Astrocyte of the hippocampus (primary cell): ENCODE measurements at regions not wholly inside any gene's neighbourhood (a gene's known extent, or its start where the extent isn't known, plus 50 kb on each side); places are given as distances from the start of the nearest gene placed in this dataset.

Experiments used
- DNase-seq: peaks from one replicate; pipeline ENCODE4 v3.0.0; 2011; ENCODE audit warnings: low read depth, low spot score

DNA sequence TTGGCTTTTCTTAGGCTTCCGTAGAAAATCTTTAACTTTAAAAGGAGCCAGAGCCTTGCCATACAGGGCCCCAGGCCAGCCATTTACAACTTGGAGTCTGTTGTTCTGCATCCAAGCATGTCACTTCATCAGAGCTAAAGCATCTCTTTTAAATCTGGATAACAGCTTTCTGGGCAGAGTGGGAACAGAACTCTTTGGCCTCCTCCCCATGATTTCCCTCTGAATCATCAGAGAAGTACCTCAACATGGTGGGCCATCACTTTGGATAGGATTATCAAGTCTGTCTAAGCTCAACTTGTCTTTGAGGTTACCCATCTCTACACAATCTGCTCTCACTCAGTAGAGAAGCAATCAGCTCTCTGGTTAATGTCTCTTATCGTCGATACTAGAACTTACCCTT is 170.9 kb downstream of the SLC6A15 start:
- DNase-seq = no peak

DNA sequence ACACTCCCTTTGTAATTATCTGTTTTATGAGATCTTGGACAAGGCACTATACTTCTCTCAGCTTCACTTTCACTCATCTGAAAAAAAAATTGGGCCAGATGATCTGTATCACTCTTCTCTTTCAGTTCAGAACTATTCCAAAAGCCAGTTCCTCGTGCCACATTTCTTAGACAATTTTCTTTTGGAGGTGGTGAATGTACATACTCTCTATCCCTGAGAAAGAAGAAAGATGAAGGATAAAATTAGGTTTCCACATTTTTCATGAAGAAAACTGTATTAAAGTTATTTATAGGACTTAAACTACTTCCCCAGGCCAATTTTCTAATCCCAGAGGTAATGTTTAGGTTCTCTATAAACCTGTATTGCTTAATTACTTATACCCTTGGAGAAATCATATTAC is 171.6 kb downstream of the SLC6A15 start:
- DNase-seq = no peak

DNA sequence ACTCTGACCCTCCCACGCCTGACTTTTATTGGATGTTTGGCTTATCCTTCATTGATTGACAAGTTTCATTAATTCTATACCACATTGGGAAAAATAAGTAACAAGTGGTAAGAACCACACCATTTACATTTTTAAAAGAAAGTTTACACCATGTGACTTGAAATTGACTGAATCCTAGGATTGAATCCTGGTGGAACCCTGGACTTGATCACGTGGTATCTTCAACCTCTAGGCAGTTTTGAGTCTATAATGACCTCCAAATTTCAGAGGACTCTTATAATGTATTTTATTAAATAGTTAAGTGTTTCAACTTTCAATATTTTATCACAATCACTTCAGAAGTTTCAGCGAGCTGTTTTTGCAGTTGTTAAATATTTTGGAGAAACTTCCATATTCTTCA is 172.0 kb downstream of the SLC6A15 start:
- DNase-seq = no peak

DNA sequence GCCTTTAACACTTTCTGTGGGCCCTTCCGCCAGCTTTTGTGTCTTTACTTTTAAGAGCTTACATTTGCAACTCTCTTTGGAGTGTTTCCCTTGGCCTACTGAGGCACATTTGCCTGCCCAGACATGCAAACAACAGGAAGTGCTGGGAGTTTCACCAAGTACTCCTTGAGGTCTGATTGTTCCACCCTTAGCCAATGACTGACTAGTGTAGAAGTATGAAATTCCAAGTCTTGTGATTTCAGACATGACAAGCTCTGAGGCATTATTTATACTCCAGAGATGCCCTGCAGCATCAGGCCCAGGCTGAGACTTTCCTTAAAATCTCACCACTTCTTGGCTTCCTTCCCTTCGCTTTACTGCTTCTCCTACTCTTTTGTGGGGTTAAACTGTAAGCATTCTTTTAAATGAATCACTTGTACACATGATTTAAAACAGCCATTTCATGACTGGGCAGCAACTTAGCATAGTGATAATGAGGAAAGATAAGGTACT is 174.1 kb downstream of the SLC6A15 start:
- peak; percentile 68 for DNase-seq

DNA sequence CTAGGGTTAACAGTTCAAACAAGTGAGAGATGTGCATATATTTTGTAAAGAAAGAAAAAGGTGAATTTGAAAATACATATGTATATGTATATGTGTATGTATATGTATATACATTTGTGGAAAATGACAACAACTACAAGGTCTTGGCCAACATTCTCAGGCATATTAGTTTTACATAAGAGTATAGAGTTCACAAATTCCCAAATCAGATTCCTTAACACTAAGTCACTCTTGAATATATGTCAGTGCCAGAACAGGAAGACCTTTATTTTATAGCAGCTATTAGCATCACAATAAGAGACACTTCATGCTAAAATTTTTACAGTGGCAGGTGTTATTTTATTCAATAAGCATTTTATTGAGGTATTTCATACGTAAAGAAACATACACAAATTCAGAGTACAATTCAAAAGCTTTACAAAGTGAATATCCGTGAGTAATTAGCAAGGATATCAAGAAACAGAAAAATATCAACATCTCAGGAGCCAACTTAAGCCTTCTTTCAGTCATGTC is 179.7 kb downstream of the SLC6A15 start:
- DNase-seq = no peak

DNA sequence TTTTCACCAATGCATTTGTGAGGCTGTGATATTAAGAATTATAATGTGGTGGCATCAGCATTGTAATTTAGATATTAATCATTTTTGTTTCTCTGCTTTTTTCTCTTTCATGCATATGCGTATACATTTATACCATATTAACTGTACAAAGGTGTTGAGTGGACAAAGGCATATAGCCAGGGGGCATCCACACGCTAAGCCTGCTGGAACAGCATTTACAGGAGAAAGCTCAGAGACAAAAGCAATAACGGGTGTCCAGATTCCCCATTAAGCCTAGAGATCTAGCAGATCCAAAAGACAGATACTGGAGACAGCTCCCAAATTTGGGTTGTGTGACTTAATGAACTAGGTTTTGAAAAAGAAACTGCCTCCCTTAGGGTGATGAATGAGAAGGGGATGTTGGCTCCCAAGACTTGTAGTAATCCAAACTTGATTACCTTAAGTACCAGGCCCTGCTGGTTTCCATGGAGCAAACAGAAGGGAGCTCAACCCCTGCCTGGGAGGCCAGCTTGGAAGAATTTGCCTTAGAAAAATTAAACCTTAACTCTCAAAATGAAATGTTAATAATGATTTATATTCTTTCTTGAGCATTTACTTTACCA is 181.9 kb downstream of the SLC6A15 start:
- DNase-seq = no peak

DNA sequence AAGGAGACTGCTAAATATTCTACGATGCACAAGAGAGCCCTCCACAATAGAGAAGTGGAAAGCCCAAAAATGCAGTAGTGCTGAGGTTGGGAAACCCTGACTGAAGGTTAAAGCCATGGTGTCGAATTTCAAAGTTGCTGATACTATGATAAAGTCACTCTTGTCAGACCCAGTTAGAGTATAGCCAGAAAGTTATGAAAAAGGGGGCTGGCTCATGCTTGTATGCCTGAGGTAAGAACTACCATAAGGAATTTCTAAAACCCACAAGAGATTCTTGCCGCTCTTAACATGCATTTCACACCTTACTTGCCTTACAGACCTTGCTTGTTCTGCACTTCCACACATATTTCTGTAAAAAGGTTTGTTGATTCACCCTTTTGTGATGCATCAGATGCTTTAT is 184.6 kb downstream of the SLC6A15 start:
- peak; percentile 52 for DNase-seq

DNA sequence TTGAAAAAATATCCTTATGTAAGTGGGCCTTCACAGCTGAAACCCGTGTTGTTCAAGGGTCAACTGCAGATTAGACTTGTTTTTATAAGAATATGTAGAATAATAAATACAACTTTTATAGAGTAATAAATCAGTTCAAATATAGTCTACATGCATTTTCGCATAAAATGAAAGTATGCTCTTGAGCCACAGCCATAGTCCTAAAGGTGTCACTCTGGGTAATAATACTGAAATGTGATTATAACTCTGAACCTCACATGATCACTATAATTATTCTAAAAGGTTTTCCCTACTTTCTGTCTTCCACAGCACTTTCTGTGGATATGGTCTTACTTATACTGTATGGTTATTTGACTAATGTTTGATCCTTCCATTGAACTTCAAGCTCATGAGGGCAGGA is 185.8 kb downstream of the SLC6A15 start:
- DNase-seq = no peak

DNA sequence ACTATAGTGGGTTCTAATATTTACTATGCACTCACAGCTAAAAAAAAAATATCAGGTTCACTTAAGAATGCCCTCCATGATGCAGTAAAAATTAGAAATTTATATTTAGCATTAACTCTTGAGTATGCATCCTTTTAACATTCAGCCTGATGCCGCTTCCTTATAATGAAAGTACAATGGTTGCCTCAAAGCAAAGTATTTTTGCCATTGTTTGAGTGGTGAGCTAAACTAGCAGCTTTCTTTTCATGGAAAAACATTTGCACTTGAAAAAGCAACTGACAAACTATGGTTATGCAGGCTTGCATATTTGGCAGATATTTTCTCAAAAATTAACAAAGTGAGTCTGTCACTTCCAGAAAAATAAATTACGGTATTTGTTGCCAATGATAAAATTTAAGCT is 188.6 kb downstream of the SLC6A15 start:
- no peak for DNase-seq

DNA sequence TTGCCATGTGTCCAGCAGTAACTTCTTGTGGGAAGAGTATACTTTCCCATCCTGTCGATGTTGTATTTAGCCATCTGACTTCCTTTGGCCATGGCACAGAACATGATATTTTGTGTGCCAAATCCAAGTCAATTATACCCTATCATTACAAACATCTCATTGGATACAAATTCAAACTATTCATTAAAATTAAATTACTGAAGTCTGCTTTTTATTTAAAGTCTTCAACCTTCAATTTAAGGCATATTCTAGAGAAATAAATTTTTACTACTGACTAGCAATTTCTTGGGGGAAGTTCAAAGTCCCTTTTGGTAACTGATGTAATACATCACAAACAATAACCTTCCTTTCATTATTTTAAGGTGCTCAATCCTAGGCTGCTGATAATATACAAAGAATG is 192.6 kb downstream of the SLC6A15 start:
- DNase-seq = no peak

DNA sequence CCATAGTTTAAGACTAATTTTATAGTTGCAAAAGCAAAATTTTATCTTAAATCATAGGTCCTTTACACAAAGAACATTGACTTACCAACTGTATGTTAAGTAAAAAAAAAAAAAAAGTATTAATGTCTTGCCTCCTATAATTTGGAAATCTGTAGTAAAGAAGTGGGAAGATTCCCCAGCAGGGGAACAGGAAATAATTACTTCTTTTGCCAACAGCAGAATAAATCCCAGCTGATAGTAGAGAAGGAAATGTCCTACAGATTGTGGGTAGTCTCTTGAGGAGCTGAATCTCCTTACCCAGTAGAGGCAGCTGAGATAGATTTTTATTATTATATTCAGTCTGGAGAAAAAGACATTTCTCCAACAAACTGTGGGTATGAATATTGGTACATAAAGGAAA is 193.7 kb downstream of the SLC6A15 start:
- no peak for DNase-seq

DNA sequence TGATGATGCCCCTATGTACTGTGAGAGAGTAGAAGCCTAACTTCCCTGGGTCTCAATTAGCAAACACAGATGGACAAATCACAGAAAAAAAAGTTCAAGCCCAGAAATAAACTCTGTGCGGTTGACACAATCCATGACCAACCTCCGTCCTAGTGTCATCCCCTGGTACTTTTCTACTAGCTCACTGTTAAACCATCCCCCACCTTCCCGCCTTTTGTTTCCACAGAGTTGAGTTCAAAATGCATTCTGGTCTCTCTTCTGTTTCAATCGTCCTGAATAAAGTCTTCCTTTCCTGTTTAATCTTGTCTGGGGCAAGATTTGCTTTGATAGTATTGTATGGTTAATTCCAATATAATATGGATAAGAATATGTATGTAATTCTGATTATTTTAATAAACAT is 199.9 kb downstream of the SLC6A15 start:
- no peak for DNase-seq

DNA sequence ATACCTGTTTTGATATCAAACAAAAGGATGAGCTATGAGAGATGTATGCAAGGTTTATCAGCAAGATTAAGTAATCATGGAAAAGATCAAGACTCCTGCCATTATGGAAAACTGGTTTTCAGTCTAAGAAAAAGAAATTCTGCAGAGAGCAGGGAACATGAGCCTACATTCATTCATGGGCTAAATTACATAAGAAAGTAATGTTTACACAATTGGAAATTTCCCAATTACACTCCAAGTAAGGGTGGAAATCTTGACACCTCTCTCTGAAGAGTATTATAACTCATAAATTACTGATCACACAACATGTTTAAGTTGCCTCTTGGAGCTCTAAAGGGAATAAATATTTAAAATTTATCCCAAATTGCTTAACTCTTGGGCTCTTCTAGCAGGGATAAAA is 206.2 kb downstream of the SLC6A15 start:
- DNase-seq = no peak

DNA sequence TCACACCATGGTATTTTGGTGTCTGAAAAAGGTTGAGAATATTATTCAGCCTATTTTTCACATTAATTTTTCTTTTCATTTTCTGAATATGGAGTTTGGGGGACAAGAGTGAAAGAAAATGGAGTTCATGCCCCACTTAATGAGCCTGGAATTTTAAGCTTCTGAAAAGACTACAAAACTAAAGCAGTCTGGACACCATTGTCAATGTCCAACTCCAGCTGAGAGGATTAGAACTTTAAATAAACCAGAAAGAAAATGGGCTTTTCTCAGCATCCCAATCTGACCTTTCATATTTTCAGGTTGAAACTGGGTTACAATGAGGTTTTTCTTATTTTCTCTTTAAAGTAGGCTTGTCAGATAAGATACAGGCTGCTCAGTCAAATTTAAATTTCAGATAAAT is 207.7 kb downstream of the SLC6A15 start:
- no peak for DNase-seq

DNA sequence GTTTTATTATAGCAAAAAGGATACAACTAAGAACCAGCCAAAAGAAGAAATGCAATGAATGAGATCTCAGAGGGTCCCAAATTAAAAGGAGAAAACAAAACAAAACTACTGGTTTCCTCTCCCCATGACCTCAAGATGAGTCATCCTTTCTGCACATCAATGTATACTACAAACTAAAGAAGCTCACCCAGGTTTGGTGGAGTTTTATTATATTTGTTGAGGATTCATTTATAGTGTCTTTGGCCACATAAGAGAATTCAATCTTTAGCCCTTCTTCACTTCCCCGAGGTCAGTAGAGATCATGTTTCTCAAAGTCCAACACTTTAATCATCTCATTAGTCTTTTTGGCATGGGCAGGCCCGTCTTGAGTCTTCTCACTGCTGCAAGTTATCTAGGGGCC is 210.6 kb downstream of the SLC6A15 start:
- DNase-seq = peak; percentile 7

DNA sequence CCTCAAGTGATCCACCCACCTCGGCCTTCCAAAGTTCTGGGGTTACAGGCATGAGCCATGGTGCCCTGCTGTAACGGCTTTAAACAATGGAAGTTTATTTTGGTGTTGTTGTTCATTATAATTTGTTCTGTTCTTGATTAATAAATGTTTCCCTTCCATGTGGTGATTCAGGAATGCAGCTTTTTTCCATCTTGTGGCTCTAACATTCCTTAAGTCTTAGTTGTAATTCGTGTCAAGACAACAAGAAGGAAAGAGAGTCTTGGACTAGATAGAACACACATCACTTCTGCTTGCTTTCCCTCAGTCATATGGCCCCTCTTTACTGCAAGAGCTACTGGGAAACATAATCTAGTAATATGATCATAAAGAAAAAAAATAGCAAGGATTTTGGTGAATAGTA is 211.6 kb downstream of the SLC6A15 start:
- DNase-seq = peak; percentile 30

DNA sequence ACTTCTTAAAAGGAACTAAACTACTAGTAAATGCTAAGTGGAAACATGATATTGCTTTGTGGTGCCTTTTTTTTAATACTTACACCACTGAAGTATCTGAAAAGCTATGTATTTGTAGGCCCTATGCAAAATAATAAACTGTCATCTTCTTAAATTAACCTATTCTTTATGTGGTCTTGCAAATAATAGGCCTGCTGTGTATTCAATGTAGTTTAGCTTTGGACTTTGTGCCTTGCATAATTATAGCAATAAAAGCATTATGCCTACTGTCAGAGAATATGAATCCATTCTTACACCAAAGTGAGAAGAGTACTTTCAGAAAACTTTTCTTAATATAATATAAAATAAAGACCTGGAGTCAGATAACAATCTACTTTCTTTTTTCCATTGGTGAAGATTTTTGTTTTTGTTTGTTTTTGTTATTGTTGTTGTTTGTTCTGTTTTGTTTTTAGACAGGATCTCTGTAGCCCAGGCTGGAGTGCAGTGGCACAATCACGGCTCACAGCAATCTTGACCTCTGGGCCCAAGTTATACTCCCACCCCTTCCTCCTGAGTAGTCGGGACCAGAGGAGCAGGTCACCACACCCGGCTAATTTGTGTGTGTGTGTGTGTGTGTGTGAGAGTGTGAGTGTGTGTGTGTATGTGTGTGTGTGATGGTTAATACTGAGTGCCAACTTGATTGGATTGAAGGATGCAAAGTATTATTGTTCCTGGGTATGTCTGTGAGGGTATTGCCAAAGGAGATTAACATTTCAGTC is 213.8 kb downstream of the SLC6A15 start:
- no peak for DNase-seq

DNA sequence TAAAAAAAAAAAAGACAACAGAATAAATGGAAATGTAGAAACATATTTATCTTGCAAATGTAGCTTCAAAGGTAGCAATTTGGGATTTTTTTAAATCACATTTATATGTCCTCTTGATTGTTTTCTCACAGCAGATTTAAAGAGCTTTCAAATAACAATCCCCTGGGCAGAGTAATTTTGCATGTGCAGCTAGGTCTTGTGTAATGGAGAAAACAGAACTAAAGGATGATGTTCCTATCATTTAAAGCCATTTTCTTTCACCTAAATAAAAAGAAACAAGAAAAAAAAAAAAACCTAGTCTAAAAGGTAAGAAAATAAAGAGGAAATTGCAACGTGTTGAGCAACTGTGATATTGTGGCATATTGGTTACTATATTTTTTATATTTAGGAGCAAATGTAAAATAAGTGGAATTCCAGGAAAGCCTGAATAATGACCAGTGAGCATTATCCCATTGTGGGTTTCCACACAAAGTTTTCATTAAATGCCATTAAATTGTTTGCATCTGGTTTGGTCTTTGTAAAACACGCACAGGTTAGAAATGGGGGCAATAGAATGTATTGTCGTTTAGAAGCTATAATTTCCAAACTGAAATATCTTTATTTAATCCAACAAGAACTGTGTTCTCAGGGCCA is 215.6 kb downstream of the SLC6A15 start:
- DNase-seq = peak; percentile 18

DNA sequence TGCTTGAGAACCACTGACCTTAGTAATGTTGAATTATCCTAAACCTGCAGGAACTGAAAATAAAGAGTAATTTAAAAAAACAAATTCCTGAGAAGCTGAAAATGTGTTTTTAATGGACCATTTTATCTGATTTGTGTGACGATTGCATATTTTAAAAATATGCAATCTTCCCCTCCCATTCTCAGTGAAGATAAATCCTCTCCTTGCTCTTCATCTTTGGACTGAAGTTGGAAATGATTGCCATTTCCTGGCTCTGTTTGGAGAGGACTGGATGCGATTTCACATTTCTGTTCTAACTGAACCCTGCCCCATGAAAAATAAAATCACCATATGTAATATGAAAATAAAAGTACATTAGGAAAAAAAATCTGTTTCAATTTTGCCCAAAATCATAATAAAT is 216.3 kb downstream of the SLC6A15 start:
- DNase-seq = no peak

DNA sequence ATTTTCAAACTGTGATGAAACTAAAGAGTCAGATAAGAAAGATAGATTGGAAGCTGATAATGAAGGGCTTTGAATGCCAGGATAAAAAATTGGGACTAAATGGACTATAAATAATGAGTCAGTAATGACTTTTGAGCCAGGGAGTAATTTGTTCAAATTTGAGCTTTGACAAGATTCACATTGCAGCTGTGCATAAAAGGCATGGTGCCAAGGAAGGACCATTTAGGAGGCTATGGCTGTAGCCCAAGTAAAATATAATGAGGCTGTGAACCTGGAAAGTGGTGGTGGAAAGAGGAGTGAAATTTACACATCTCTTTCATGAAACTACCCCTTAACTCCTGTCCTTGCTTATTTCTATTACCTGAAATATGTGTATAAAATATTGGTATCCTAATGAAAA is 218.5 kb downstream of the SLC6A15 start:
- peak; percentile 23 for DNase-seq

DNA sequence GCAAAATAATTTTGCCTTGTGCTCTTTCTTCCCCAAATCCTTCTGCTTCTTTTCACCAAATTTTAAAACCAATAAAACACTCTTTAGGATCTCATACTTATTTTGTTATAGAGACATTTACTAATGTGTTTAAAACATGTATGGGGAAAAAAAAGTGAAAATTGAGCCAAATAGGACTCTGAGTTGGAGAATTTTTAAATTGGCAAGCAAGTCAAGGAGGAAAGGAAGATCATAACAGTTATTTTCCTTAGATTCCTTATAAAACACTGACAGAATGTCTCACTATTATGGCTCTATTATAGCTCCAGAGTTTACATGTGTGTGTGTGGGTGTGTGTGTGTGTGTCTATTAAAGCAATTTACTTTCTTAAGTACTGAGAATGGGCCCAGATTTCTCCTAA is 220.5 kb downstream of the SLC6A15 start:
- DNase-seq = no peak

DNA sequence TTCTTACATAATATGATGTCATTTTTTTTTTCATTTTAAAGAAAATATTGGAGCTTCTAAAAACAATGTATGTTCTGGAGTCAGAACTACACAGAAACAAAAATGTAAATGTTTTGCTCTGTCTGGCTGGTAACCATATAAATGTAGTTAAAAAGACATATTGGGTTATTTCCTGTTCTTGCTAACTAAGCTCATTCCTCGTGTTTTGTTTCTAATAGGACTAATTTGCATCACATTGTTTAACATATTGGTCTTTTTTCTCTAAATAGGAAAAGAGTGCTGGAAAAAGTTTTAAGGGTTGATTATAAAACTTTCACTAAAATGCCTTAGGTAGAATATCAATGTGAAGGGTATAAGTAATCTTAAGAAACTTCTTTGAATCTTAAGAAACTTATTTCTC is 221.3 kb downstream of the SLC6A15 start:
- DNase-seq = no peak

DNA sequence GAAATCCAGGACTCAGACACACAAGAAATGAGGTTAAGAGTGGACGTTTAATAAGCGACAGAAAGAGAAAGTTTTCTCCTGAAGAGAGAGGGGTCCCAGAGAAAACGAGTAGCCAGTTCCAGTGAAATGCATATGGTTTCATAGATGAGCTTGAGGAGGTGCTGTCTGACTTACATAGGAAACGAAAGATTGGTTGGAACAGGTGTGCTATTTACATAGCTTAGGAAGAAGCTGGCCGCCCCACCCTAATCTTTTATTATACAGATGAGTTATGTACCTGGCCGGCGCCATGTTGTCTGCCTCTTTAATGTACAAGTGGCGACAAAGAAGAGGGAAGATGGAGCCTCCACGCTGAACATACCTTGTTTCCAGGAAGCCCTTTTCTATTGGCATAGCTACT is 223.0 kb downstream of the SLC6A15 start:
- no peak for DNase-seq
